HL-60/S4 treated with retinoic acid at 250 ng/mL for 4 days and 3 days (cell line): ENCODE measurements at regions not wholly inside any gene's neighbourhood (a gene's known extent, or its start where the extent isn't known, plus 50 kb on each side); places are given as distances from the start of the nearest gene placed in this dataset.

Source experiments
- in situ Hi-C: fragments of 300-500 bp; cut with MboI; formaldehyde crosslinking; loops from 2 replicates; pipeline ENCODE4 v1.7.0; 2022; ENCODE audit warnings: low sequenced_read_pairs

- in situ Hi-C loops, result no loop called here
Observed at GRCh38 chr22:27634043-27634740, 167.4 kb downstream of the MN1 start.

DNA sequence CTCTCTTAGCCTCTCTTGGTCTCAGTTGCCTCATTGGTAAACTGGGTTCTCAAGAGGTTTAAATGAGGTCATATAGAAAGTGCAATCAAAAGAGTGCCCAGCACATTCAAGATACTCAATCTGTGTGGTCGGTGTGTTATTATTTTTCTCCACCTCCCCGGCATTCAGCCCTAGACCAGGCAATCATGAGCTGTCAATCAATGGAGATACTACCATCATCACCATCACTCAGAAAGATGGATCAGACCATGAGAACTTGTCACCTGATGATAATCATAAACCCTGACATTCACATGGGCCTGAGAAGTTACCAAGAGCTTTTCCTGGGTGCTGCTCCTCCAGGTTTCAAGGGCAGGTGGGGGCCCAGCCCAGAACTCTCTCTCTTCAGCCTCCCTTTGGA, 166.1 kb downstream of the MN1 start:
- in situ Hi-C loops, result no loop called here

DNA sequence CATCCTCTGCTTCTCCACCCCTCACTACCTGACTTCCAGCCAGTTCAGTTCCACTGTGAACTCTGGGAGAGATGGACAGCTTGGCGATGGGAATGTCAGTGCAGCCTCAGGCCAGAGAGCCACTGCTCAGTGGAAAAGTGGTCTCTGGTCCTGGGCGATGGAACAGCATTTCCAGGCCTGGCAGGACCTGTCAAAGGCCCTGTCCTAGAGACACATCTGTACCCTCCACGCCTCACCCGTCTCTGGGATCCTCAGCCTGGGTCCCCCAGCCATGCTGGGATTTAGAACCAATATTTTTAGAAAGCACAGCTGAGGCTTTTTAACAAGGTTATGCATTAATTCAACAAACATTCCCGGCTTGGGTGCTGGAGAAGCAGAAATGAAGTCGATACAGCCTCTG, 165.7 kb downstream of the MN1 start:
- in situ Hi-C loops, result no loop called here

- in situ Hi-C loops, result no loop called here
Observed at GRCh38 chr22:27636716-27637508, 164.6 kb downstream of the MN1 start.

GRCh38 chr22:27637604-27638003, 164.0 kb downstream of the MN1 start:
- in situ Hi-C loops, result no loop called here

GRCh38 chr22:27638329-27639233, 163.0 kb downstream of the MN1 start:
- in situ Hi-C loops, result no loop called here

DNA sequence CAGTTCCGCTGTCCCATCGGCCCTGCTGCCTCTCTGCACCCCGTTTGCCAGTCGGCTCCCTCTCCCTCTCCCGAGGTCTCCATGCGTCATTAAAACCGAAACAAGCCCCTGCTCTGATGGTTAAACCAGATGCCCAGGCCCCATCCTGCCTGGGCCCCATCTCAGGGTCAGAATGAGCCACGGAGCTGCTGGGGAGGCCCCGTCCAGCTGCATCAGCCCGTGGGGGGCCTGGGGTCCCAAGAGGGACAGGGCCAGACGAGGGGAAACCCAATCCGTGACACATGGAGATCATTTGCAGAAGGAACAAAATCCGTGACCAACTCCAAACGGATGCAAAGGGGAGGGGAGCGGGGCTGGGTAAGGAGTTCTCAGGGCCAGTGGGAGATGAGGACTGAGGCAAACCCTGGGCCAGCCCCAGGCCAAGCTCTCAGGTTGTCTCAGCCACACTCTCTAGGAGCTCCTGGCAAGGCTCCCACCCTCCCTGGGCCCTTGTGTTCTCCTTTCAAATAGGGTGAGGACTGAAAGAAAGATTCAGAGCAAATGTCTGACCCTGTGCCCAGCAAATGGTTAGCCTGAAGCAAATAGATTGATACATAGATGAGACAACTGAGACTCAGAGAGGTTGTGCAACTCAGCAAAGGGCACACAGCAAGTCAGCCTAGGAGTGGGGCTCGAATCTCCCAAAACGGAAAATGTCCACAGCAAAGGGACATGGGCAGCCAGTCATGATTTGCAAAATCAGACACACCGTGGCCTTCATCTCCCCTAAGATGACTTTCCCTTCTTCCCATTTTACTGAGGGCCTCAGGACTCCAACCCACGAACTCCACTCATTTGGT, 162.1 kb downstream of the MN1 start:
- in situ Hi-C loops, result no loop called here

DNA sequence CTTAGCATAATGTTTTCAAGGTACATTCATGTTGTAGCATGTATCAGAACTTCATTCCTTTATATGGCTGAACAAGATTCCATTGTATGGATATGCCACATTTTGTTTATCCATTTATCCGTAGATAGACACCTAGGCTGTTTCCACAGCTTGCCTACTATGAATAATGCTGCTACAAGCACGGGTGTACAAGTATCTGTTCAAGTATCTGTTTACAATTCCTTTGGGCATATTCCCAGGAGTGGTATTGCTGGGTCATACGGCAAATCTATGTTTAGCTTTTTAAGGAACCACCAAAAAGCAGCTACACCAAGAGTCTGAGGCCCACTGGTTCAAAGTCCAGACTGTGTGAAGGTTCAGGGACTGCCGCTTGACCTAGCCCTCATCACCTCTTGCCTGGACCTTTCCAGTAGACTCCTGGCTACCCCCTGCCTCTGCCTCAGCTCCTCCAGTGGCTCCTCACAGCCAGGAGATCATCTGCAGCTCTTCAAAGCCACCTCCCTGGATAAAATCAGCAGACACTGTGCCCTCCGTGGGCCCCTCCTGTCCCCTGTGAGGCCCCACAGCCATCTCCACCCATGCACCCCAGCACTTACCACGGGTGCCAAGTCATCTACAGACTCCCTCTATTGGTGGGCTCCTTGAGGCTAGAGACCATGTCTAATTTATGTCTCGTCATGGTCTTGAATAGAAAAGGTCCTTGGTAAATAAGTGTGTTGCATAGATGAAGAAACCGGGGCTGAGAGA, 160.3 kb downstream of the MN1 start:
- in situ Hi-C loops, result no loop called here

GRCh38 chr22:27642104-27642800, 159.3 kb downstream of the MN1 start:
- in situ Hi-C loops, result no loop called here

DNA sequence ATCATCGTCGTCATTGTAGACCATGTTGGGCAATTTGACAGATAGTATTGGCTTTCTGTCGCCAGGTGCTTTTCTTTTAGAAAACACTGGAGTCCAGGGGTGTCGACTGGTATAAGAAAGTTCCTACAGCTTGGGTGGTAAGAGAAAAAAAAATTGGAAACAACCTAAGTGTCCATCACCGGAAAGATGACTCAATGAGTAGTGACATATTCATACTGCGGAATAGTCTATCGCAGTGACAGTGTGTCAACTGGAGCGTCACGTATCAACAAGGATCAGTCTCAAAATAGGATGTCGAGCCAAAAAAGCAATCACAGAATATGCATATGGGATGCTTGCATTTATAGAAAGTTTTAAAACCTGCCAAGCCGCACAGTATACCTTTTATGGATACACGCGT, 157.6 kb downstream of the MN1 start:
- in situ Hi-C loops, result no loop called here

GRCh38 chr22:27644566-27644965, 157.0 kb downstream of the MN1 start:
- in situ Hi-C loops, result no loop called here

GRCh38 chr22:27647540-27647939, 154.0 kb downstream of the MN1 start:
- in situ Hi-C loops, result no loop called here

- in situ Hi-C loops, result no loop called here
Observed at GRCh38 chr22:27648074-27648473, 153.5 kb downstream of the MN1 start.

DNA sequence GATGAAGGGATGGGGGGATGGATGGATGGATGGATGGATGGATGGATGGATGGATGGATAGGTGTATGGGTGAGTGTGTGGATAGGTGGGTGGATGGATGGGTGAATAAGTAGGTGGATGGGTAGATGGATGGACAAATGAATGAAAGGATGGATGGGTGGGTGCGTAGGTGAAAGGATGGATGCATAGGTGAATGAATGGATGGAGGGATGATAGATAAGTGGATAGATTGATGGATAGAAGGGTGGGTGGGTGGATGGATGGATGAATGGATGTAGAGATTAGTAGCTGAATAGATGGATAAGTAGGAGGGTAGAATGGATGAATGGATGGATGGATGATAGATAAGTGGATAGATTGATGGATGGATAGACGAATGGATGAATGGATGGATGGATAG, 152.7 kb downstream of the MN1 start:
- in situ Hi-C loops, result no loop called here

- in situ Hi-C loops, result no loop called here
Observed at GRCh38 chr22:27650572-27650971, 151.0 kb downstream of the MN1 start.

DNA sequence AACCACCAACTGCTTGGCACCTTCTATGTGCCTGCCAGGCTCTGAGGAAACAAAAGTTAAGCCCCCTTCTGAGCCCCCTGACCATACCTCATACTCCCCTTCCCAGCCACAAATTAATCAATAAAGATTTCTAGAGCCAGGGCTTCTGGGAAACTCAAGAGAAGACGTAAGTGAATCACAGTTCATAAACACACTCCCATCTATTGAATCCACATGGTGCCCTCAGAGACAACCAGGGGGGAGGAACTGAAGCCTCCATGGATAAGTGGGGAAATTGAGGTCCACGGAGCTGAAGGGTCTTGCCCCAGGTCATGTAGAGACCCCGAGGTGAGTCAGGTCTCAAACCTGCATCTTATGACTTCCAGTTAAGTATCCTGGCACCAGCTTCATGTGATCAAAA, 150.6 kb downstream of the MN1 start:
- in situ Hi-C loops, result no loop called here

GRCh38 chr22:27651486-27651885, 150.1 kb downstream of the MN1 start:
- in situ Hi-C loops, result no loop called here

- in situ Hi-C loops, result no loop called here
Observed at GRCh38 chr22:27654546-27655445, 146.8 kb downstream of the MN1 start.
